Stimulated activated CD8-positive, alpha-beta memory T cell treated with anti-CD3 and anti-CD28 coated beads, Interleukin-15, amount 100 ng/mL, for 48 hours (primary cell): ENCODE measurements at regions not wholly inside any gene's neighbourhood (a gene's known extent, or its start where the extent isn't known, plus 50 kb on each side); places are given as distances from the start of the nearest gene placed in this dataset.
"Not testable (repeated sequence)": the region's sequence is repeated elsewhere in the genome, so short reads cannot be mapped to it uniquely, and the experiment has no call there.

Source experiments
- DNase-seq, 2 donors: peaks; one replicate each; pipeline ENCODE4 v3.0.0-alpha.2; 2020; ENCODE audit warnings: low read depth in 2 of 2

GRCh38 chr9:13444245-13445102 lies 165.0 kb upstream of the MPDZ start:
- no peak for DNase-seq

GRCh38 chr9:13443346-13444244 lies 164.1 kb upstream of the MPDZ start:
- no peak for DNase-seq

GRCh38 chr9:13439685-13440476 lies 160.4 kb upstream of the MPDZ start:
- DNase-seq: no peak

DNA sequence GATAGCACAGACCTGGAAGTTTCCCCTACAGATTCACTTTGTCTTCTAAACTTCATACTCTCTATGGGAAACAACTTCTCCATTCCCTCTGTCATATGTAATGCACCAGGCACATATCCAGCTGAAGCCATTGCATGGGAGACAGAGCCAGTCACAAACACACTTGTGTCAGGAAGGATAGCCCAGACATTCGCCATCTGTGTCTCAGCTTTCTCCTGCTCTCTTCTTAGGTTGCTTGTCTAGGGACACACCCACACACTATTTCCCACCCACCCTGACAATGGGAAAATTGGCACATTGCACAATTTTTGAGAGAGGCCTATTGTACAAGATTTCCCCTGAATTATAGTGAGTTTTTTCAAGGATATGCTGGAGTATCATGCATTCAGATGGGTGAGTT lies 158.4 kb upstream of the MPDZ start:
- no peak for DNase-seq

GRCh38 chr9:13436591-13436990 lies 157.1 kb upstream of the MPDZ start:
- DNase-seq: no peak

DNA sequence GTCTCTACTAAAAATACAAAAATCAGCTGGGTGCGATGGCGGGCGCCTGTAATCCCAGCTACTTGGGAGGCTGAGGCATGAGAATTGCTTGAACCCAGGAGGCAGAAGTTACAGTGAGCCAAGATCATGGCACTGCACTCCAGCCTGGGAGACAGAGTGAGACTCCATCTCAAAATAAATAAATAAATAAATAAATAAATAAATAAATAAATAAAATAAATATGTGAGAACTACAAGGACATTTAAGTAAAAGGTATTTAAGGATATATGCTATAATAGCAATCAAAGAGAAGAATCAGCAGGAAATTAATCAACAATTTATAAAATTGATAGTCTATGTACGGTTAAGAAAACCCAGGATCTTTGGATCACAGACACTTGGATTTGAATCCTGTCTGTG lies 154.0 kb upstream of the MPDZ start:
- DNase-seq: not testable (repeated sequence)

- no peak for DNase-seq
Measured at GRCh38 chr9:13432904-13433303, 153.4 kb upstream of the MPDZ start.

DNA sequence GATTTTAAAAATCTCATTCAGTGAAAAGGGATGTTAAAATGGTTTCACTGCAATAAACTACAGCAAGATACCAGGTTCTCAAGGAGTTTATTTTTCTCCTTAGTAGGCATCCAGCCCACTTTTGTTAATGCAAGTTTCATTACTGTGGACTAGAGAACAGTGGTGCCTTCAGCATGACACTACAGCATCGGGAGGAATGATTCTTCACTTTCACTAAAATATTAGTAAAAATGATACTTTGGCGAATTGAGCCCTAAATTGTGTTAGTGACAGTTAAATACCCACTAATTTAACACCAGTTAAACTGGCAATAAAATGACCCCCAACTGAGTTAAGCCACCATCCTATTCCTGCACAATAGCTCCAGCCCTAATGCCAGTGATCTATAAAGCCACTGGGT lies 152.2 kb upstream of the MPDZ start:
- no peak for DNase-seq

DNA sequence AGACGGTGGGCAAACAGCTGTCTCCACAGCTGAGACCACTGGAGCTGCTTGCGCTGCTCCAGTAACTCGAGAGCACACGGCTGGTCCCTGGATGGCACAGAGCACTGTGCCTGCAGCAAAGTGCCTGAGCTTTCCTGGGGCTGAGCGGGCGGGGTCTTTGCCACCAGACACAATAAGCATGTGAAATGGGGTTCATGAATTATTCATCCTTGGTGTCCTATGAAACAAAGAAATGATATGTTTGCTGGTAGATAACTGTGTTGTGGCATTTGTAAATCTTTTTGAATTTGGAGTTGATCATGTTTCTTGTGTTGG lies 151.7 kb upstream of the MPDZ start:
- no peak for DNase-seq

GRCh38 chr9:13430368-13431221 lies 151.1 kb upstream of the MPDZ start:
- no peak for DNase-seq

DNA sequence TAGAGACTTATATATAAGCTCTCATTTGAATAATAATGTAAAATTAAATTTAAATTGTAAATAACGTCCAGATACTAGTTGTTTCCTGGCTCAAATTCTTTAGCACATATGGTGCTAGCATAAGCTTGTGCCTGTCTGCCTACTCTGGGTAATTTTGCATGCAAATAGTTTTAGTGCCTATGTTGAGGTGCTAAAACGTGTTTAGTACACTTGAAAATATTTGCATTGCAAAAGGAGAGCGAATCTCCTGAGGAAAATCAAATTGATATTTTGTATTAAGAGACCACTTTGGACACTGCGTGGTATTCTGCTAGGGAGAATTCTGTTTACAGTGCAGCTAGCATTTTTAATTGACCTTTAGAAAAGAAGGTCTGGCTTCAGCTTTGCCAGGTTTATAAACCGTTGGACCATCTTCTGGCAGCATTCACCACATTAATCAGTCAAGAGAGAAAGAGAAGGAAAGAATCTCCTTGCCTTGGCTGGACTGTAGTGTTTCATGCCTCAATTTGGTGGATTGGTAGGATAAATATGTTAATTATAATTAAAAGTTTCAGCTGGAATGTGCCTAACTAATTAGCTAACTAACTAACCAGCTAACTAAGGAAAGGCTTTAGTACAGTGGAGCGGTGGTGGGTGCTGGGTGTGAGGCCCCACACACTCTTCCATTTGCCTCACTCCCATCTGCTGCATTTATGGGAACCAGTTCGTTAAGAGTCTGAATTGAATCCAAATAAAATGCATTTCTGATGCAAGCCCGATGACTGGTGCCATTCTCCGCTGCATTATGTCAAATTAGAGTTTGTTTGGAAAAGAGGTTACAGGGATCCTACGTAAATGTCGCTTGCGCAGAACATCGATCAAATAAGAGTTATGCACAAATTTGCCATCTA lies 150.1 kb upstream of the MPDZ start:
- no peak for DNase-seq

- no peak for DNase-seq
Measured at GRCh38 chr9:13428766-13429165, 149.3 kb upstream of the MPDZ start.

DNA sequence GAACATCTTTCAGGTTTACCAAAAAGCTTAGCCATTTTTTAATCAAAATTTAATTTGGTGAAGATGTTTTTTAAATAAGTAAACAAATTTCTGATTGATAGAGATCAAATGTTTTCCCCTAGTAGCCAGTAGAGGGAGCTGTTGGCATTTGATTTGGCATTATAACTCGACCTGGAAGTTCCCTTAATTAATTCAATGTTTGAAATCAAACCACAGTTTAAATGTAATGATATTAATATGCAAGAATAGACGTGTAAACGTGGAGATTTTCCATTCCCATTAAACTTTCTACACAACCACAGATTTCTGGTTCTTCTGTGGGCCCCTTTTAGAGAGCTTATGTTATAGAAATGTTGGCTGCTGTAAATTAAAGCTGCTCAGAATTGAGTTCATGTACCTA lies 148.1 kb upstream of the MPDZ start:
- DNase-seq: no peak

DNA sequence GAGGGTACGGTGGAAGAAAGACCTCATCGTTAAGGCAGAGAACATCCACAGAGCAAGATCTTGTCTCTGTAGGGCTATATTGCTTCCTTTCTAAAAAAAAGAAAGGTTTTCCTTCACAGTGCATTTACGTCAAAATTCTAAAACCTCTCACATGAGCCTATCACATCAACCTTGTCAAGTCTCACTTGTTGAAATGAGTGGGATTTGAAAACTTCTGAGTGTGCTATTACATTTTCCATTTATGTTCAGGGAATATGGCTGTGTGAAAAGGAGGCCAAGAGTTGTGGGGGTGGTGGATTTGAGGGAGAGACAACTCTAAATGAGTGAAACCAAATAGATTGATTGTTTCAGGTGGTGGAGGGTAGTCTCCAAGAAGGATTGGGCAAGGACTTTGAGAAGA lies 147.1 kb upstream of the MPDZ start:
- DNase-seq: no peak

GRCh38 chr9:13424872-13425271 lies 145.4 kb upstream of the MPDZ start:
- no peak for DNase-seq

- DNase-seq: no peak
Measured at GRCh38 chr9:13424204-13424603, 144.7 kb upstream of the MPDZ start.

DNA sequence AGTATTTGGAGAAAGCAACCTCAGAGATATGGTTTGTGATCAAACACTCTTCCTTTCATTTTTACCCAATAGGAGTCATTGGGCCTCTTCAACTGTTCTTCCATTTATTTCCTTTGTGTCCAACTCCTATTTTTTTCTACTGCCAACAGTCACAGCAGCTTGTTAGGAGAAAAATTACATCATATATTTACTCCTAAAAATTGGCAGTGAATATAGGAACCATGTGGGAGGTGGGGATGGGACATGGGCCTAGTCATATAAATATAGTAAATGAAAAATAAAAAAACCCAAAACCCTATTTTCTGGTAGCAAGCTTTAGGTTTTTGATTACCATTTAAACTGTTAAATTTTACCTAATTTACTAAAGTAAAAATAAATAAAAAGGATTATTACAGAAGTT lies 134.9 kb upstream of the MPDZ start:
- no peak for DNase-seq

DNA sequence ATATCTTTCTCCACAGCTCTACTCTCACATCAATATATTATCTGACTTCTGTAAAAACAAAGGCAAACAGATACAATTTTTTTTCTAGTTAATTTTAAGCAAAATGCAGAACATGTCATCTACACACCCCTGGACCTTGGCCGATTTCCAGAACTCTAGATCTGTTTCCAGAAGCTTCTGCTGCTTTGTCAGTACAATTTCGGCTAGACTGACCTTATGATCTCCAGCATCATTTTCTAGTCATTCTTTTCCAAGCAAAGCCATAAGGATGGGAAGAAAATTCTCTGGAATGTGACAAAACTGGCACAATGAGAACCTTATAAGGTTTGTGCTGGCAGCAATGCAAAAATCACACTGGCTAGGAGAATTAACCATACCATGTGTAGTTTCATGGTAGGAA lies 132.8 kb upstream of the MPDZ start:
- no peak for DNase-seq

- DNase-seq: no peak
Measured at GRCh38 chr9:13411791-13412190, 132.3 kb upstream of the MPDZ start.

DNA sequence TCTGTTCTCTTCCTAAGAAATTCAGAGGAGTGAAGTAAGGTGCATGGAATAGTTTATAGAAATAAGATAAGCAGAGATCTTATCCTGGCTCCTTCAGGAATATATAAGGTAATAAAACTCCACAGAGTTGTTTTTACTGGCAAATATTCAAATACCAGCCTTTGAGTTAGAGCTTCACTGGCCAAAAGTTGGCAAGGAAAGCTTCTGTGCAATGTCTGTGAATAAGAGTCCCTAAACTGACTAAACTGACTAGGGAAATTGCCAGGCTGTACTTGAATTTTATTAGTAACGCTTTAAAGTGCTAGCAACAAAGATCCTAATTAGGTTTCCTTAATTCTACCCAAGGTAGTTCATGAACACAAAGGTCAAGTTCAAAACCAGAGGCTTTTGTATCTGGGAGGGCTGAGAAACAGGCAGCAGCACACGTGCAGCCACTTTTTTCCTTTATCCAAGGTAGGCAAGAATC lies 131.1 kb upstream of the MPDZ start:
- DNase-seq: no peak
